ENCODE measurements at regions not wholly inside any gene's neighbourhood (a gene's known extent, or its start where the extent isn't known, plus 50 kb on each side); places are given as distances from the start of the nearest gene placed in this dataset.
"Not testable (repeated sequence)": the region's sequence is repeated elsewhere in the genome, so short reads cannot be mapped to it uniquely, and the experiment has no call there.

DNA sequence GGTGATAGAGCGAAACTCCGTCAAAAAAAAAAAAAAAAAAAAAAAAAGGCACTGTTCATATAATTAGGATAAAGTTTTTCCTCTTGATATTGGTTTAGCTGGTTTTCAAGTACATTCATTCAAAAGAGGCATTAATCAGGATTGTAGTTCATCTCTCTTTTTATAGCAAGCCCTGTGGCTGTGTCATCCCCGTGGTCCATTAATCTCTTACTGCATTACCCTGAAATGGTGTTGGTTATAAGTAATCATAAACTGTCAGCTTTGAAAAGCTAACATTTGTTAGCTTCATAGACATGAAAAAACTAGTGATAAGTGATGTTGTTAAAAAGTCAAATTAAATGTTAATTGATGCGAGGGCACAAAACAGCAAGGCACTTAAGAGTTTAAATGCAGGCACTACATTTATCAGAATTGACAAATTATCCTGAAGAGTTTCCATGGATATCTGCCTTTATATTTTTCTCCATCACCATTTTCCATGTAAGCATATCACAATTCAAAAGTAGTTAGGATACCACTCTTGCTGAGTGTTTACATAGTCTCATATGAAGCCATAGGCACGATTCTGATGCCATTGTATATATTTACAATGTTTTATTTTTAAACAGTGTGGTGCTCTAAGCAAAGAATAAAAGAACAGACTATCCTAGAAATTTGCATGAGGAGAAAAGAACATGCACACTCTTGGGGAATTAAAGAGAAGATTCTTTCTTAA, 193.1 kb downstream of the OTOL1 start:
- no peaks in the 10 kb centered on the region; the same call in 1 of the 2 replicates for H3K9me3 ChIP-seq (ENCODE audit: control insufficient read depth, insufficient read depth, low read length)
- H3K9ac ChIP-seq (ENCODE audit: low read depth, low read length) = no peak overlapping the region
- H3K36me3 ChIP-seq (ENCODE audit: insufficient read depth, low read length) = no peaks in the 10 kb centered on the region

DNA sequence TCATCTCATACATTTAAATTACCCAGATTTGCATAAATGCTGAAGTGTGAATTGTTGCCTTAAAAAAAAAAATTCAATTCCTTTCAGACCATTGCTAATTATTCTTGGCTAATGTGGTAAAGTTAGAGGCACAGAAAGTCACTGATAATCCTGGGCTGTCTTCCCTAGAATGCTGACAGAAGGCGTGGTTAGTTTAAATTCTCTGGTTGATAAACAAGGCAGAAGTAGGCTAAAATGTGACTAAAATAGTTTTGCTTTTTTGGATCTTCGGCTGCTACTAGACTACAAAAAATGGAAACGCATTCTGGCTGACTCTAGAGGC, 193.7 kb downstream of the OTOL1 start:
- H3K9me3 ChIP-seq (ENCODE audit: control insufficient read depth, insufficient read depth, low read length) = no peaks in the 10 kb centered on the region; the same call in 1 of the 2 replicates

More for the DNA sequence above, 193.1 kb downstream of the OTOL1 start:
- no peaks in the 10 kb centered on the region; the same call in 1 of the 2 replicates for H3K4me1 ChIP-seq (ENCODE audit: insufficient read depth, low read length)

DNA sequence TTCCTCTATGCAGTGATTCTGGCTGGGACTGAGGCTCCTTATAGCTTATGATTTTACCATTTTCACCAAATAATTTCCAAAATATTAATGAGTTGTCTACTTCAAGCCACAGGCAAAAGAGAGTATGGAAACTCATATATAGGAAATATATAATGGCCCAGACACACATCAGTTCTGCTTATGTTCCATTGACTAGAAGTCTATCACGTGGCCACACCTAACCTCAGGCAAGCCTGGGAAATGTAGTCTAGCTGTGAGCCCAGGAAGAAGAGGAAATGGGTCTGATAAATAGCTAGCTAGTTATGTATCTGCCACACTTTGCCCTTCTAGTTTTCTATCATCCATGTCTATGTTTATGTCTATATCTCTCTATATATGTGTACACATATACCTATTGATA, 195.1 kb downstream of the OTOL1 start:
- Histone ChIP-seq H3K9ac (ENCODE audit: low read depth, low read length) (no peak overlapping the region), H3K36me3 (ENCODE audit: insufficient read depth, low read length) (no peaks in the 10 kb centered on the region), H3K9me3 (ENCODE audit: control insufficient read depth, insufficient read depth, low read length) (no peaks in the 10 kb centered on the region), H3K4me1 (ENCODE audit: insufficient read depth, low read length) (no peaks in the 10 kb centered on the region; the same call in 1 of the 2 replicates)

More for the DNA sequence above, 193.7 kb downstream of the OTOL1 start:
- H3K9ac ChIP-seq (ENCODE audit: low read depth, low read length) = no peak overlapping the region
- H3K4me1 ChIP-seq (ENCODE audit: insufficient read depth, low read length) = no peaks in the 10 kb centered on the region; the same call in 1 of the 2 replicates
- no peaks in the 10 kb centered on the region for H3K36me3 ChIP-seq (ENCODE audit: insufficient read depth, low read length)

DNA sequence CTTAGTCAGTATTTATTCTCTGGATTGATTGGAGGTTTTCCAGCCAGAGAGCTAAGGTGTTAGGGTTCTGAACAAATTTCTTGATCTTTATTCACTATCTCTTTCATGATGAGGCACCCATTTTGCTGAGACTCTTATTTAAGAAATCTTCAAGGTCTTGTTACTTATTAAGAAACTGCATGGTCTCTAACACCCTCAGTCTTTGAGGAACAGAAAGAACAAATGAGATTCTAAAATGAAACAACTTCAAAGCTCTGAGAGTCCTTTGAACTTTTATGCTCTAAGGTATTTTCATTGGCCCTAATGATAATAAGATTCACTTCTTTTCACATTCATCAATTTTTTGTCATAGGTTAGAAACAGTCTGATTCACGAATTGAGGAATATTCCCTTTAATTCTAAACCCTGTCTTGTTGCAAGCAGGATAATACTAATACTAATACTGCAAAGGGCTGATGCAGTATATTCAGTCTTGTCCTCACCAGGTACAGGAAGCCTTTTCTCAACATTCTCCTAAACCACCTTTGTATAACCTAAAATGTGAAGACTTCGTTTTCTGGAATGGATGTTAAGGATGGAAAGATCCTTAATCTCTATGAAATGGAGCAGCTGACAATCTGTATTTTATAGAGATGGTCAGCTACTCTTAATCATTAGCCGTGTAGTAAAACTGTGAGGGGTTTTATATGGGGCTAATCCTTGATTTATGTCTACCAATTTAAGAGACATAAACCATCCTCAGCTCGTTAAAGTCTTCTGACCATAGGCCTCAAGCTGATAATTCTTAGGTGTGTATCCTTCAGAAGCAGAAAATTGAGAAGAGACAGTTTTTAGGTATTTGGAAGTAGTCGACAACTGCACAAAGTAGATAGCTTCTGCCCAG, 198.3 kb downstream of the OTOL1 start:
- Histone ChIP-seq H3K36me3 (ENCODE audit: insufficient read depth, low read length) (no peaks in the 10 kb centered on the region), H3K4me1 (ENCODE audit: insufficient read depth, low read length) (no peaks in the 10 kb centered on the region; the same call in 1 of the 2 replicates), H3K9ac (ENCODE audit: low read depth, low read length) (no peak overlapping the region), H3K9me3 (ENCODE audit: control insufficient read depth, insufficient read depth, low read length) (no peaks in the 10 kb centered on the region)

DNA sequence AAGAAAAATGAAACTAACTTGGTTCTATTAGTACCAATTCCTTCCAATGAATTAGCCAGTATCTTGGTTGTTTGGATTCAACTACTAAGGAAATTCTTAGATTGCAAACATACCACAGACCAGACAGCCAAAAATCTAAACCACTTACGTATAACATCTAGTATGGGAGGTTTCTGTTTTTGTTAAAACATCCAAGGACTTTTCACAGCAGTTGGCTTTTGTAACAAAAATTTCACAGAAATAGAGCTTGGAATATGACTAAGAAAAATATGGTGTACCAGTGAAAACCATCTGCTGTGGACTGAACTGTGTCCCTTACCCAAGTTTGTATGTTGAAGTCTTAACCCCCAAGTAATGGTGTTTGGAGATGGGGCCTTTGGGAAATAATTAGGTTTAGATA, 199.2 kb downstream of the OTOL1 start:
- Histone ChIP-seq H3K9ac (ENCODE audit: low read depth, low read length) (no peak overlapping the region), H3K4me1 (ENCODE audit: insufficient read depth, low read length) (no peaks in the 10 kb centered on the region), H3K9me3 (ENCODE audit: control insufficient read depth, insufficient read depth, low read length) (no peaks in the 10 kb centered on the region), H3K36me3 (ENCODE audit: insufficient read depth, low read length) (no peaks in the 10 kb centered on the region)

DNA sequence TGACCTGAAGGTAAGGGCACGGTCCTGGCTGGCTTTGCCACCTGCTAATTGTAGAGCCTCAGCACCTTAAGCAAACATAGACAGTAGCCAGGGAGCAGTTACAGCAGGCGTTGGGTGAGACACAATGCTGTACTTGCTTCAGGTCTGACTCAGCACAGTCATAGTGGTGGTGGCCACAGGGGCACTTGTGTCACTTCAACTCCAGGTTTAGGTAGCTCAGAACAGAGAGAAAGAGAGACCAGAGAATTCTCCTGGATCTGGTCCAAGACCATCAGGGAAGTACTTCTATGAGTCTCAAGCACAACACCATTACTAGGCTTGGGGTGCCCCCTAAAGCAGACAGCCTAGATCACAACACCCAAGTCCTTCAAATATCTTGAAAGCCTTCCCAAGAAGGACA, 204.4 kb downstream of the OTOL1 start:
- no peaks in the 10 kb centered on the region for H3K4me1 ChIP-seq (ENCODE audit: insufficient read depth, low read length)
- H3K9me3 ChIP-seq (ENCODE audit: control insufficient read depth, insufficient read depth, low read length) = no peaks in the 10 kb centered on the region
- no peaks in the 10 kb centered on the region for H3K36me3 ChIP-seq (ENCODE audit: insufficient read depth, low read length)
- H3K9ac ChIP-seq (ENCODE audit: low read depth, low read length) = no peak overlapping the region

DNA sequence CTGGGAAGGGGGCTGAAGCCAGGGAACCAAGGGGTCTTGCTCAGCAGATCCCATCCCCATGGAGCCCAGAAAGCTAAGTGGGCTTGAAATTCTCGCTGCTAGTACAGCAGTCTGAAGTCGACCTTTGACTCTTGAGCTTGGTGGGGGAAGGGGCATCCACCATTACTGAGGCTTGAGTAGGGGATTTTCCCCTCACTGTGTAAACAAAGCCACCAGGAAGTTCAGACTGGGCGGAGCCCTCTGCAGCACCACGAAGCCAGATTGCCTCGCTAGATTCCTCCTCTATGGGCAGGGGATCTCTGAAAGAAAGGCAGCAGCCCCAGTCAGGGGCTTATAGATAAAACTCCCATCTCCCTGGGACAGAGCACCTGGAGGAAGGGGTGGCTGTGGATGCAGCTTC, 210.6 kb downstream of the OTOL1 start:
- not testable (repeated sequence) for H3K4me1 ChIP-seq (ENCODE audit: insufficient read depth, low read length); H3K9ac ChIP-seq (ENCODE audit: low read depth, low read length); H3K36me3 ChIP-seq (ENCODE audit: insufficient read depth, low read length); H3K9me3 ChIP-seq (ENCODE audit: control insufficient read depth, insufficient read depth, low read length)

DNA sequence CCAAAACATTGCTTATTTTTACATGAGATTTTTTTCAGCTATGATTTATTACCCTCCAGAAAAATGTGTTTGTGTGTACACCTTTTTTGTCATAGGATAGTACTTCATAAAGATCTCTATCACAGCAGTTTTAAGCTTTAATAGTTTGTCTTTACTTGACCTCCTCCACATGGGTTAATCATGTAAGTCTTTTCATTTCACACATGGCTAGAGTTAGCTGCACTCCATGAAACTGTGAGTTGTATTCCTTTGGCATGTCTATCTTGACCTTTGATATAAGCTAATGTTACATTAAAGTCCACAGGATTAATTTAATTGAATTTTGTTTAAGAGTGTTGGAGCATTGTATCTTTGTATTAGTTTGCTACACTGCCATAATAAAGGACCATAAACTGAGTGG, 217.1 kb downstream of the OTOL1 start:
- no peaks in the 10 kb centered on the region for H3K36me3 ChIP-seq (ENCODE audit: insufficient read depth, low read length)
- no peaks in the 10 kb centered on the region for H3K9me3 ChIP-seq (ENCODE audit: control insufficient read depth, insufficient read depth, low read length)
- no peak overlapping the region for H3K9ac ChIP-seq (ENCODE audit: low read depth, low read length)
- H3K4me1 ChIP-seq (ENCODE audit: insufficient read depth, low read length) = no peaks in the 10 kb centered on the region

DNA sequence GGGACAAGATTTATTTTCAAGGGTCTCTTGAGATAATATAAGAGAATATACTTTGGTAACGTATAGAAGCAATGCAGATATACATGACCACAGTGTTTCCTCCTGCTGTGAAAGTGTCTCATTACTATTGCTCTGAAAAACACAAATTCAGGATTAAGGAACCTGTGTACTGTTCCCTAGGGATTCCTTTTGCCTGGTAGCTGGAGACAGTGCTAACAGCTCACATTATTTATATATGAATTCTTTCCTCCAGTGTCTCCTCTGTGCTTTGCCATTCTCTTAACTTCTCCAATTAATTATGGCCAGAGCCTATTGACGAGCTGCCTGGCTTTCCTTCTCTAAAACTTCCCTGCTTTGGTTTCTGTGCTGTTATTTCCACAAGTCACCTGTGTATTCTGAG, 235.4 kb downstream of the OTOL1 start:
- no peaks in the 10 kb centered on the region for H3K36me3 ChIP-seq (ENCODE audit: insufficient read depth, low read length)
- no peak overlapping the region for H3K9ac ChIP-seq (ENCODE audit: low read depth, low read length)
- peaks cover 3% of the 10 kb centered on the region for H3K9me3 ChIP-seq (ENCODE audit: control insufficient read depth, insufficient read depth, low read length)
- H3K4me1 ChIP-seq (ENCODE audit: insufficient read depth, low read length) = no peaks in the 10 kb centered on the region

DNA sequence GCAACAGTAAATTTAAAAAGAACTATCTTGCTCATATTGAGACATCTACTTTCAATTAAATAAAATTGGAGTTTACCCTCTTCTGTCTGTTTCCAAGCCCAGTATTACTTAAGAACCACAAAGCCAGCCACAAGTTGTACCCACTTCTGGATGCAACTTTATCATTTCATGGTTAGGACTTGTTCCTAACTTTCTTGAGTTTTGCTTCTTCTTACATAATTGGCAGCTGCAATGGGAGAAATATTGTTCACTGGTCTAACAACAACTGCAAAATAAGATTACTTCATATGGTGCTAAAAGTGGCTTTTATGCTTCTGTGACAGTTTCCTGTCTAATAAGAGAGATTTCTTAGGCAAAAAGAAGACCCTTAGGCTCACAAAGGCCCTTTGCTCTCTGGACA, 240.6 kb downstream of the OTOL1 start:
- H3K36me3 ChIP-seq (ENCODE audit: insufficient read depth, low read length) = no peaks in the 10 kb centered on the region
- no peaks in the 10 kb centered on the region for H3K9me3 ChIP-seq (ENCODE audit: control insufficient read depth, insufficient read depth, low read length)
- no peaks in the 10 kb centered on the region for H3K4me1 ChIP-seq (ENCODE audit: insufficient read depth, low read length)
- H3K9ac ChIP-seq (ENCODE audit: low read depth, low read length) = no peak overlapping the region

DNA sequence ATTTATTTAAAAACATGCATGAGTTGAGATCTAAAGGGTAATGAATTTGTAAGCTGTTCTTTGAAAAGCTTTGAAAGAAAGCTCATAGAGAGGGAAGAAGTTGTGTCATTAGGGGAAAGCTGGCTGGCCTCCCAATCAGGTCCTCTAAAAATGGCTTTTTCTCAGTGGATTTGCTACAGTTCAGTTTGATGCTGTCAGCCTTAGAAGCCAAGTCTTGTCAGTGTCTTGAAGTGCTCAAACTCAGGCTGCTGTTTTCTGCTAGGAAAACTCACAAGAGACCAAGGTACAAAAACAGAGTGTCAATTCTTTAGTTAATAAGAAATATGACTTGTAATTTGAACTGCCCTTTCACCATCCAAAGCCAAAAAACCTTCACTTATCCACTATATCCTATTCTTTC, 243.8 kb downstream of the OTOL1 start:
- Histone ChIP-seq H3K4me1 (ENCODE audit: insufficient read depth, low read length) (no peaks in the 10 kb centered on the region), H3K9me3 (ENCODE audit: control insufficient read depth, insufficient read depth, low read length) (no peaks in the 10 kb centered on the region), H3K36me3 (ENCODE audit: insufficient read depth, low read length) (no peaks in the 10 kb centered on the region), H3K9ac (ENCODE audit: low read depth, low read length) (no peak overlapping the region)

DNA sequence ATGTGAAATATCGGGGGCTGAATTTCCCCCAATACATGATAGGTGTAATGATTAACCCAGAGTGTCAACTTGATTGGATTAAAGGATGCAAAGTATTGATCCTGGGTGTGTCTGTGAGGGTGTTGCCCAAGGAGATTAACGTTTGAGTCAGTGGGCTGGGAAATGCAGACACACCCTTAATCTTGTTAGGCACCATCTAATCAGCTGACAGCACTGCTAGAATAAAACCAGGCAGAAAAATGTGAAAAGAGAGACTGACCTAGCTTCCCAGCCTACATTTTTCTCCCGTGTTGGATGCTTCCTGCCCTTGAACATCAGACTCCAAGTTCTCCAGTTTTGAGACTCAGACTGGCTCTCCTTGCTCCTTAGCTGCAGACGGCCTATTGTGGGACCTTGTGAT, 247.8 kb downstream of the OTOL1 start:
- H3K9me3 ChIP-seq (ENCODE audit: control insufficient read depth, insufficient read depth, low read length) = no peaks in the 10 kb centered on the region
- no peak overlapping the region for H3K9ac ChIP-seq (ENCODE audit: low read depth, low read length)
- H3K36me3 ChIP-seq (ENCODE audit: insufficient read depth, low read length) = no peaks in the 10 kb centered on the region
- H3K4me1 ChIP-seq (ENCODE audit: insufficient read depth, low read length) = no peaks in the 10 kb centered on the region

DNA sequence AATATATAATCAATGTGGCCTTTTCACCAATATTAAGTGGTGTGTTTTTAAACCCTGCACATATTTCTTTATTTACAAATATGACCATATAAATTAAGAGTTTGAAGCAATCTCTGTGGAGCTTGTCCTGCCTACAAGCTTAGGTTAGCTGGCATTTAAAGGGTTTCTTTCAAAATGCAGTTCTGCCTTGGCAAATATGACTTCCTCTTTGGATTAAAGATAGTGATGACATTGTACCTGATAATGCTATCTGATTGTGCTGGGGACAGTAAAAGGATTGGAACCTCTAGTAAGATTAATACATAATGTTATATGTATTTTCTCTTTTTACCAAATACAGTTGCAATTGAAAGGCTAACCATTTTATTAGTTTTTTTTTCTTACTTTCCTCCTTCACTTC, 249.1 kb downstream of the OTOL1 start:
- no peaks in the 10 kb centered on the region for H3K36me3 ChIP-seq (ENCODE audit: insufficient read depth, low read length)

DNA sequence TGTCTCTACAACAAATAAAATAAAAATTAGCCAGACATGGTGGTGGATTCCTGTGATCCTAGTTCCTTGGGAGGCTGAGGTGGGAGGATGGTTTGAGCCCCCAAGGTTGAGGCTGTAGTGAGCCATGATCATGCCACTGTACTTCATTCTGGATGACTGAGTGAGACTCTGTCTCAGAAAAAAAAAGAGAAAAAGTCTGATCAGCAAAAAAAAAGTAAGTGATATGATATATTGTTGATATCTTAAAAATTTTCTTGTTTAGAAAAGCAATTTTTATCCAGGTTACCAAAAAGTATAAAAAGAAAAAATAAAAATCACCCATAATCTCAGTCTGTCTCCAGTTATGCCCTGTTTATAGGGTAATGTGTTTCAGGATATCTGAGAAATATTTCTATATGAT, 251.4 kb downstream of the OTOL1 start:
- H3K36me3 ChIP-seq (ENCODE audit: insufficient read depth, low read length) = no peaks in the 10 kb centered on the region
- H3K4me1 ChIP-seq (ENCODE audit: insufficient read depth, low read length) = no peaks in the 10 kb centered on the region
- no peaks in the 10 kb centered on the region for H3K9me3 ChIP-seq (ENCODE audit: control insufficient read depth, insufficient read depth, low read length)
- H3K9ac ChIP-seq (ENCODE audit: low read depth, low read length) = no peak overlapping the region

More for the DNA sequence above, 249.1 kb downstream of the OTOL1 start:
- H3K4me1 ChIP-seq (ENCODE audit: insufficient read depth, low read length) = no peaks in the 10 kb centered on the region
- H3K9ac ChIP-seq (ENCODE audit: low read depth, low read length) = no peak overlapping the region
- no peaks in the 10 kb centered on the region for H3K9me3 ChIP-seq (ENCODE audit: control insufficient read depth, insufficient read depth, low read length)
